HCT116 (cell line): ENCODE measurements at regions not wholly inside any gene's neighbourhood (a gene's known extent, or its start where the extent isn't known, plus 50 kb on each side); places are given as distances from the start of the nearest gene placed in this dataset.

Source experiments
- ATAC-seq: fragments of 200-7000 bp; cut with Tn5 transposase; 2 replicates; pipeline ENCODE4 v1.9.1; 2020; ENCODE audit warnings: mild to moderate bottlenecking, moderate library complexity
- BruUV-seq: library from RNA; stranded (reverse); fragments of 400-500 nt; replicated peaks from 2 replicates; lab custom pipeline; 2021; lab: Mats Ljungman, UMichigan
- CTCF ChIA-PET: fragments of 300-600 bp; sonication (Branson Sonifier 250); formaldehyde crosslinking; loops from one replicate; lab custom pipeline; 2021; ENCODE audit warnings: antibody characterized with exemption; lab: Charles Lee
- POLR2A ChIA-PET: fragments of 300-600, 350-600 bp; sonication (Branson Sonifier 250); formaldehyde crosslinking; loops from one replicate; lab custom pipeline; 2021; ENCODE audit warnings: antibody characterized with exemption; lab: Charles Lee
- RAD21 ChIA-PET, 2 experiments: fragments of 300-600 bp; sonication (Branson Sonifier 250); formaldehyde crosslinking; loops; one replicate each; lab custom pipeline; 2023; ENCODE audit warnings: low total read pairs in 2 of 2; ENCODE audit not compliant: uncharacterized antibody in 2 of 2, unreplicated experiment in 2 of 2, low non-redundant PET in 1 of 2; lab: Charles Lee
- DNase-seq: peaks from one replicate; pipeline ENCODE4 v3.0.0-alpha.2; 2010; ENCODE audit warnings: low read depth, low spot score
- H2AFZ ChIP-seq: fragments of 200-600 bp; shearing (Covaris generic), sonication (generic); 2 replicates; pipeline ENCODE4 v1.6.1; 2017; ENCODE audit warnings: low read depth, mixed run types, mixed read lengths, antibody characterized with exemption, low read length; ENCODE audit not compliant: poor library complexity, severe bottlenecking
- H3K27ac ChIP-seq: 2 replicates; pipeline ENCODE4 v1.5.1; 2012; ENCODE audit warnings: low read depth, low read length
- H3K27me3 ChIP-seq: fragments of 200-600 bp; sonication (generic); 2 replicates; pipeline ENCODE4 v1.6.1; 2016; ENCODE audit warnings: mixed run types, low read length, mixed read lengths; ENCODE audit not compliant: insufficient read depth
- H3K36me3 ChIP-seq, 2 experiments: fragments of 200-500 bp in 1 of 2; fragments of 200-600 bp in 1 of 2; sonication (Bioruptor generic) in 1 of 2; sonication (generic) in 1 of 2; 2 replicates each; pipeline versions ENCODE4 v1.5.1 to v1.6.1; 2014 to 2016; ENCODE audit warnings: low read length in 2 of 2, inconsistent platforms in 1 of 2, mixed read lengths in 1 of 2, mixed run types in 1 of 2; ENCODE audit not compliant: insufficient read depth in 2 of 2, control insufficient read depth in 1 of 2
- H3K4me1 ChIP-seq, 2 experiments: fragments of 200-600 bp in 1 of 2; sonication (generic) in 1 of 2; 2 replicates each; pipeline versions ENCODE4 v1.5.1 to v1.6.1; 2012 to 2017; ENCODE audit warnings: low read length in 2 of 2, inconsistent platforms in 1 of 2, mild to moderate bottlenecking in 1 of 2, mixed read lengths in 1 of 2, mixed run types in 1 of 2, moderate library complexity in 1 of 2; ENCODE audit not compliant: insufficient read depth in 2 of 2, control insufficient read depth in 1 of 2
- H3K4me2 ChIP-seq: fragments of 200-600 bp; sonication (generic); 2 replicates; pipeline ENCODE4 v1.6.1; 2017; ENCODE audit warnings: mixed run types, low read length, mixed read lengths
- H3K4me3 ChIP-seq, 2 experiments: fragments of 200-600 bp in 1 of 2; sonication (generic) in 1 of 2; replicated peaks in 1 of 2; 2 replicates each; pipeline ENCODE4 v1.5.1; 2011 to 2016; ENCODE audit warnings: low read length in 2 of 2, control low read depth in 1 of 2, low read depth in 1 of 2, mild to moderate bottlenecking in 1 of 2, mixed read lengths in 1 of 2, mixed run types in 1 of 2
- H3K79me2 ChIP-seq: fragments of 200-600 bp; sonication (generic); 2 replicates; pipeline ENCODE4 v1.6.1; 2017; ENCODE audit warnings: mild to moderate bottlenecking, mixed run types, low read length, moderate library complexity, mixed read lengths; ENCODE audit not compliant: insufficient read depth
- H3K9ac ChIP-seq: fragments of 200-600 bp; sonication (generic); 2 replicates; pipeline ENCODE4 v1.6.1; 2016; ENCODE audit warnings: low read length, mixed read lengths
- H3K9me2 ChIP-seq: fragments of 200-600 bp; sonication (generic), shearing (Covaris generic); 2 replicates; pipeline ENCODE4 v1.6.1; 2017; ENCODE audit warnings: mixed run types, mild to moderate bottlenecking, moderate library complexity; ENCODE audit not compliant: insufficient read depth
- H3K9me3 ChIP-seq, 2 experiments: fragments of 200-500 bp in 1 of 2; fragments of 200-600 bp in 1 of 2; sonication (Bioruptor generic) in 1 of 2; sonication (generic) in 1 of 2; 2 replicates each; pipeline ENCODE4 v1.6.1; 2014 to 2017; ENCODE audit warnings: low read length in 2 of 2, mixed read lengths in 2 of 2, inconsistent platforms in 1 of 2, low read depth in 1 of 2, mild to moderate bottlenecking in 1 of 2, mixed run types in 1 of 2, moderate library complexity in 1 of 2; ENCODE audit not compliant: control insufficient read depth in 1 of 2, insufficient read depth in 1 of 2
- H4K20me1 ChIP-seq: fragments of 200-600 bp; sonication (generic), shearing (Covaris generic); 2 replicates; pipeline ENCODE4 v1.6.1; 2017; ENCODE audit warnings: mixed run types, mild to moderate bottlenecking, moderate library complexity; ENCODE audit not compliant: insufficient read depth
- CEBPB ChIP-seq: IDR thresholded peaks from 2 replicates; pipeline ENCODE4 v1.6.1; 2012; ENCODE audit warnings: low read depth
- EZH2 ChIP-seq: fragments of 200-600 bp; sonication (generic); IDR thresholded peaks from 2 replicates; pipeline ENCODE4 v1.6.1; 2017; ENCODE audit warnings: antibody characterized with exemption, mixed run types
- FOSL1 ChIP-seq: IDR thresholded peaks from 2 replicates; pipeline ENCODE4 v1.6.1; 2012; ENCODE audit warnings: low read depth
- POLR2A ChIP-seq: IDR thresholded peaks from 2 replicates; pipeline ENCODE4 v1.7.0; 2011; ENCODE audit warnings: borderline replicate concordance; ENCODE audit not compliant: insufficient read depth, insufficient read length; ENCODE audit errors: extremely low read depth
- POLR2AphosphoS5 ChIP-seq: IDR thresholded peaks from 2 replicates; pipeline ENCODE4 v1.6.1; 2011; ENCODE audit warnings: mild to moderate bottlenecking, low read depth, low read length, moderate library complexity
- SP1 ChIP-seq: IDR thresholded peaks from 2 replicates; pipeline ENCODE4 v1.6.1; 2012; ENCODE audit warnings: low read depth
- YY1 ChIP-seq: IDR thresholded peaks from 2 replicates; pipeline ENCODE4 v1.6.1; 2011; ENCODE audit warnings: low read length, low read depth, moderate library complexity, mild to moderate bottlenecking; ENCODE audit not compliant: insufficient replicate concordance; ENCODE audit errors: extremely low read depth
- intact Hi-C: fragments of 100-400 bp; cut with micrococcal nuclease; formaldehyde crosslinking; loops from 2 replicates; pipeline ENCODE4 v1.10.0; 2022

DNA sequence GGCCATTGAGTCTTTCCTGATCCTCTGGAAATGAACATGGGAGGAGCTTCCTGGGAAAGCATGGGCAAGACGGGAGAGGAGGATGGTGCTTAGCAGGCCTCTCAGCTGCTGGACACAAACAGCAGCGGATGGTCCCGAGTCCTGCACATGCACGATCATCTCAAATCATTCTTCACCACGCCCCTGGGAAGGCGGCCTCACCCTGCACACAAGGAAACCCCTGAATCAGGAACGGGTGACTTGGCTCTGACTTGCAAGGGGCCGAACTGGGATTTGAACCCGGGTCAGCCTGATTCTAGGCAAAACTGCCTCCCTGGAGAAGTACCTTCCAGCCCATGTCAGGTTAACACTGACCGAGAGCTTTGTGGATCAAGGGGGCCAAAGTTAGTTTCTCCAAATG, 134.8 kb upstream of the WNT4 start:
- Histone ChIP-seq H3K4me1 (peaks cover 8% of the 10 kb centered on the region in 2 experiments; a peak in 3 of 4 replicates), H3K79me2 (no peaks in the 10 kb centered on the region), H3K27ac (no peak overlapping the region), H4K20me1 (no peaks in the 10 kb centered on the region), H3K36me3 (no peaks in the 10 kb centered on the region), H3K9me2 (no peaks in the 10 kb centered on the region)
- RAD21 ChIA-PET = no interaction called here
- no TSS peak for BruUV-seq
- intact Hi-C loops = loop anchor here (5.0 kb wide), 1 partner anchor 255 kb away; no protein-coding TSS in a partner anchor
- DNase-seq = no peak
- TF ChIP-seq YY1 (no peak), POLR2AphosphoS5 (no peak), SP1 (no peak), CEBPB (no peak), POLR2A (no peak)
- TF ChIP-seq, all 23 proteins: peak for 0
- H2AFZ ChIP-seq = no peak overlapping the region
- H3K4me3 ChIP-seq = no peak overlapping the region
- POLR2A ChIA-PET = no interaction called here
- H3K9ac ChIP-seq = no peak overlapping the region
- H3K27me3 ChIP-seq = no peaks in the 10 kb centered on the region
- CTCF ChIA-PET = no interaction called here
- no peaks in the 10 kb centered on the region for H3K9me3 ChIP-seq
- no peak for ATAC-seq
- H3K4me2 ChIP-seq = no peak overlapping the region

DNA sequence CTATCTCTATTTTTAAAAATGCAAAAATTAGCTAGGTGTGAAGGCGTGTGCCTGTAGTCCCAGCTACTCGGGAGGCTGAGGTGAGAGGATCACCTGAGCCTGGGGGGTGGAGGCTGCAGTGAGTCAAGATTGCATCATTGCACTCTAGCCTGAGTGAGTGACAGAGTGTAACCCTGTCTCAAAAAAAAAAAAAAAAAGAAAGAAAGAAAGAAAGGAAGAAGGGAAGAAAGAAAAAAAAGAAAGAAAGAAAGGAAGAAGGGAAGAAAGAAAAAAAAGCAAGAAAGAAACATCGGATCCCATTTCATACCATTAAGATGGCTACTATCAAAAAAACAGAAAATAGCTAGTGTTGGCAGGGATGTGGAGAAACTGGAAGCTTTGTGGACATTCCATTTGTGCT, 136.8 kb upstream of the WNT4 start:
- Histone ChIP-seq H3K9me2 (no peaks in the 10 kb centered on the region), H3K79me2 (no peaks in the 10 kb centered on the region), H3K9me3 (no peaks in the 10 kb centered on the region), H3K27ac (no peak overlapping the region), H4K20me1 (no peaks in the 10 kb centered on the region), H3K9ac (no peak overlapping the region), H3K4me1 (peaks cover 8% of the 10 kb centered on the region in 2 experiments; a peak in 3 of 4 replicates), H3K27me3 (peaks cover 4% of the 10 kb centered on the region; the same call in 1 of the 2 replicates), H3K36me3 (no peaks in the 10 kb centered on the region), H3K4me2 (no peak overlapping the region), H3K4me3 (no peak overlapping the region), H2AFZ (no peak overlapping the region)
- CTCF ChIA-PET = no interaction called here
- intact Hi-C loops = loop anchor here (5.0 kb wide), 1 partner anchor 257 kb away; no protein-coding TSS in a partner anchor
- DNase-seq = no peak
- RAD21 ChIA-PET = no interaction called here
- ATAC-seq = no peak
- TF ChIP-seq CEBPB (0 out of 2 replicates have a peak, but pooled peaks have one; percentile 40), FOSL1 (peak; percentile 27; the same call in 1 of the 2 replicates), EZH2 (no peak)
- no TSS peak for BruUV-seq
- POLR2A ChIA-PET = no interaction called here
